OCI-LY3 (cell line): ENCODE measurements at regions not wholly inside any gene's neighbourhood (a gene's known extent, or its start where the extent isn't known, plus 50 kb on each side); places are given as distances from the start of the nearest gene placed in this dataset.

Source experiments
- CTCF ChIP-seq: fragments of 200-600, 300-600 bp; sonication (generic); IDR thresholded peaks from 2 replicates; pipeline ENCODE4 v1.5.1; 2014; ENCODE audit warnings: antibody characterized with exemption, low read length, low read depth
- EZH2phosphoT487 ChIP-seq: fragments of 200-600 bp; shearing (Covaris generic); IDR thresholded peaks from 2 replicates; pipeline ENCODE4 v1.6.1; 2018; ENCODE audit warnings: antibody characterized with exemption, mixed run types, low read depth

DNA sequence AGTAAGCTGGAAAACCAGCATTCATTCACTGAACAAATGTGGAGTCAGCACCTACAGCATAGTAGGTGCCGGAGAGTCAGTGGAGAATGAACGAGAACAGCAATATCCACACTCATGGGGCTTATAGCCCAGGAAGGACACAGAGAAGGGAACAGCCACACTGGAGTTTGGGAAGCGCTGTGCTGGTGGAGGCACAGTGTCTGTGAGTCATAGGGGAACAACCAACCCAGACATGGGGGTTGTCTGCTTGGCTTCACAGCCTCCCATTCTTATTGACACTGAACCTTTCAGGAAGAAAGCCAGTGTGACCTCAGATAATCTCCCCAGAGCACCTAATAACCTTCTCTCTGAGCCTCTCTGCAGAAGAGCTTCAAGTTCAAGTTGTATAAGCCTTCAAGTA lies 56.6 kb upstream of the UBASH3B start:
- TF ChIP-seq CTCF: no peak
- no peak for TF ChIP-seq EZH2phosphoT487
